Ectodermal cell (in vitro differentiated cells): ENCODE measurements at regions not wholly inside any gene's neighbourhood (a gene's known extent, or its start where the extent isn't known, plus 50 kb on each side); places are given as distances from the start of the nearest gene placed in this dataset.

Experiments used
- H3K27ac ChIP-seq: 2 replicates; pipeline ENCODE4 v1.7.0; 2013; ENCODE audit warnings: mild to moderate bottlenecking, low read depth, low read length; ENCODE audit not compliant: insufficient read depth, poor library complexity, severe bottlenecking
- H3K27me3 ChIP-seq: 2 replicates; pipeline ENCODE4 v1.7.0; 2013; ENCODE audit warnings: mild to moderate bottlenecking, low read length; ENCODE audit not compliant: insufficient read depth, control insufficient read depth, poor library complexity, severe bottlenecking
- H3K36me3 ChIP-seq: one replicate; pipeline ENCODE4 v1.7.0; 2013; ENCODE audit warnings: low read length; ENCODE audit not compliant: control insufficient read depth, insufficient read depth
- H3K4me1 ChIP-seq: one replicate; pipeline ENCODE4 v1.7.0; 2013; ENCODE audit warnings: low read length; ENCODE audit not compliant: control insufficient read depth, insufficient read depth
- H3K4me3 ChIP-seq: 2 replicates; pipeline ENCODE4 v1.7.0; 2013; ENCODE audit warnings: low read depth, low read length, control low read depth; ENCODE audit not compliant: insufficient read depth
- H3K9me3 ChIP-seq: 2 replicates; pipeline ENCODE4 v1.7.0; 2013; ENCODE audit warnings: mild to moderate bottlenecking, low read length, moderate library complexity; ENCODE audit not compliant: control insufficient read depth
- WGBS, 2 experiments: methylation state at CpG; one replicate each; pipeline ENCODE4 v1.1.7; 2013; ENCODE audit warnings: missing lambda C conversion rate in 2 of 2; 5-methylcytosine and 5-hydroxymethylcytosine counted together

DNA sequence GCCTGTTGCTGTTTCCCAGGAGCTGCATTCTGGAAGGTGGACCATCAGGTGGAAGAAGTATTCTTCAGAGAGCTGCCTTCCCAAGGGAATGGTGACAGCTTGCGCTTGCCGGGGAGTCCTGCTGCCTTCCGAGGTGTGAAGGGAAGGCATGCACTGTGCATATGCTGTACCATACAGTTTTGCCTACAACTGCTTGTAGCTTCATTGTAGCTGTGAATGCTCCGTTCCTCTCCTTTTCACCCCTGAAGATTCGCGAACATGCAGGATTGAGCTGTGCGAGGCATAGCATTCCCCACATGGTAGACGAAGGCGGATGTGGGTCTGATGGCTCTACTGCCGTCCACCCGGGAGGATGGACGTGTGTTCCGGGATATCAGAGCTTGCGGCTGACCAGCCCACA is 243.2 kb upstream of the TSHZ3 start:
- WGBS, 2 experiments: 95 to 97% methylated on average over 14 of the region's 14 CpGs
- no peaks in the 10 kb centered on the region for H3K36me3 ChIP-seq

DNA sequence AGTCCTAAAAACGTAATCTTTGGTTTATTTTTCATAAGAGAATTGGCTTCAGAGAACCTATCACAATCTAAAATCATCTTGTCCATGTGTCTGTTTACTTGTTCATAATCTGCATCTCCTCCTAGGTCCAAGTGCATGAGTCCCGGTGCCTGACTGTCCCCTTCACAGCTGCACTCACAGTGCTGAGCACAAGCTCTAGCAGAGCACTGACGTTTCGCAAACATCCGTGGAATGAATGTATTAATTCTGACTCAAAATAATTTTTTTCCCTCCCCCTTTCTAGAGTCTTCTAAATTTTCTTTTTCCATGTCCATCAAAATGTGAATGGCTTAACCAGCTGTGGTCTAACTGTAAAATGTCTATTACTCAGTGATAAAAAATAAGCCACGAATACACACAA is 245.5 kb upstream of the TSHZ3 start:
- H3K9me3 ChIP-seq: no peaks in the 10 kb centered on the region
- no peak overlapping the region for H3K4me3 ChIP-seq
- H3K27me3 ChIP-seq: no peaks in the 10 kb centered on the region
- H3K4me1 ChIP-seq: no peaks in the 10 kb centered on the region
- WGBS, 2 experiments: 93 to 96% methylated on average over 6 of the region's 6 CpGs
- no peaks in the 10 kb centered on the region for H3K36me3 ChIP-seq
- H3K27ac ChIP-seq: no peak overlapping the region

More for the DNA sequence above, 243.2 kb upstream of the TSHZ3 start:
- no peaks in the 10 kb centered on the region for H3K27me3 ChIP-seq
- H3K9me3 ChIP-seq: no peaks in the 10 kb centered on the region
- H3K4me1 ChIP-seq: no peaks in the 10 kb centered on the region
- H3K27ac ChIP-seq: no peak overlapping the region
- H3K4me3 ChIP-seq: no peak overlapping the region

DNA sequence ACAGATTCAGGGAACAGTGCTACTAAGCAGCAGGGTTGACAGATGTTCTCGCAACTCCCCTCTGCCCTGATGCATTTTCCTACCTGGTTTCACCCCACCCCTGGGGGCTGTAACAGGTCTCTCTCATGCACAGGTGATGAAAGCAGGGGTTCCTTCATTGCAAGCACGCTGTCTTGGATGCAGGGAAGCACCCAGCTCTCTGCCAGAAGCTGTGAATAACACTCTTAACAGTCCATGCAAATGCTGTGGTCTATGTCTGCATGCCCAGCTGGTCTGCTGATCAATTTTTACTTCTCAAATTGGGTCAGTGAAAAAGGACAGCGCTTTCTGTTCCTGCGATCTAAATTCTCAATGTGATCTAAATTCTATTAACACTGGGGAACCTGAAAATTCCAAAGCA is 246.3 kb upstream of the TSHZ3 start:
- no peak overlapping the region for H3K27ac ChIP-seq
- no peak overlapping the region for H3K4me3 ChIP-seq
- H3K27me3 ChIP-seq: no peaks in the 10 kb centered on the region
- H3K36me3 ChIP-seq: no peaks in the 10 kb centered on the region
- H3K4me1 ChIP-seq: no peaks in the 10 kb centered on the region
- 93 to 96% methylated on average over 4 of the region's 4 CpGs for WGBS, 2 experiments
- no peaks in the 10 kb centered on the region for H3K9me3 ChIP-seq

DNA sequence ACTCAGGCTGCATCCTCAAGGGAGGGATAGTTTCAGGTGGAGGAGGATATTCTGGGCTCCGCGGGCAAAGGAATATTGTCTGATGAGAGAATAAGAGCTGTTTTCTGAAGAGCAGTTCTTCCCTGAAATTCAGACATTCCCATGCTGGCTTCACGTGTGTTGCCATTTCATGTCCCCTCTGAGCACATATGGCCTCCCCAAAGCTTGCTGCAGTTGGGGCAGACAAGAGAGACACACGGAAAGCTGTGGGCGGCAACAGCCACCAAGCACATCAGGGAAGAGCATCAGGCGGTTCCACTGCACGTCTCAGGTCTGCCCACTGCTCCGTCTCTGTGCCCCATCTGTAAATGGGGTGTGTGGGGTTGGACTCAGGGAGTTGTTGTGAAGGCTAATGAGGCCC is 247.5 kb upstream of the TSHZ3 start:
- Histone ChIP-seq H3K4me3 (no peak overlapping the region), H3K27ac (no peak overlapping the region), H3K27me3 (no peaks in the 10 kb centered on the region), H3K9me3 (no peaks in the 10 kb centered on the region), H3K4me1 (no peaks in the 10 kb centered on the region), H3K36me3 (no peaks in the 10 kb centered on the region)
- 91 to 95% methylated on average over 8 of the region's 8 CpGs for WGBS, 2 experiments

DNA sequence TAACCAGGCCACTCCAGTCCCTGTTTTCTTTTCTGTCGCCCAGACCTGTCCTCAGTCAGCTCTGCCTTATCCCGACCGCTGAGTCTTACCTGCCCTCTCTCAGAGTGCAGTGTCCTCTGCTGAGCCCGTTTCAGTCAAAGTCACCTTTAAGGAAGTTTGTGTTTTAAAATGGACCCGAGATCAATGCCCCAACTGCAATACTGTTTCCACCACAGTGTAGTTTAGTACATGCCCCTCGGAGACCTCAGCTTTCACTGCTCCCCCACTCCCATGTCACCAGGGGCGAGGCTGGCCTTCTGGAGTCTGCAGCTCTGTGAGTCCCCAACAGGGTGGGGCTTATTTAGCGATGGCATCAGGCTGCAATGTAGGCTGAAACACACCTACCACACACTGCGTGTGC is 248.4 kb upstream of the TSHZ3 start:
- H3K27me3 ChIP-seq: no peaks in the 10 kb centered on the region
- H3K4me1 ChIP-seq: no peaks in the 10 kb centered on the region
- H3K9me3 ChIP-seq: no peaks in the 10 kb centered on the region
- WGBS, 2 experiments: 91 to 94% methylated on average over 9 of the region's 9 CpGs
- no peak overlapping the region for H3K4me3 ChIP-seq
- no peak overlapping the region for H3K27ac ChIP-seq
- H3K36me3 ChIP-seq: no peaks in the 10 kb centered on the region

DNA sequence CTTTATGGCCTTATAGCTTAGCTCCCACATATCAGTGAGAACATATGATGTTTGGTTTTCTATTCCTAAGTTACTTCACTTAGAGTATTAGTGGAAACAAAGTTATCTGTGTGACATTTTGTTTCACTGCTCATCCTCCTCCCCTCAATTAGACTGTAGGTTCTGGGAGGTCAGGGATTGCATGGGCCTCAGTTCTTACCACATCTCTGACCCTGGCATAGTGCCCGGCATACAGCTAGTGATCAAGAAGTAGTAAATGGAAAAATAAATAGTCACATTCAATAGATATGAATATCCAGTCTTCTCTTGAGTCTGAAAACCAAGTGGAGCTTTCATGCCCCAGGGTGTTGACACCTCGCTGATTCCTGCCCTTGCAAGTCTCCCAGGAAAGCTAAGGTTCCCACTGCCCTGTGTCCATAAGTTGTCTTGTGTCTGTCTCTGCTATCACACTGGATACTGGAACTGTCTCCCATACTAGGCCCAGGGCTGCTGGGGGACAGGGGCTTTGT is 249.5 kb upstream of the TSHZ3 start:
- no peaks in the 10 kb centered on the region for H3K9me3 ChIP-seq
- H3K27ac ChIP-seq: no peak overlapping the region
- no peaks in the 10 kb centered on the region for H3K27me3 ChIP-seq
- H3K36me3 ChIP-seq: no peaks in the 10 kb centered on the region
- no peaks in the 10 kb centered on the region for H3K4me1 ChIP-seq
- no peak overlapping the region for H3K4me3 ChIP-seq
- WGBS, 2 experiments: 83 to 95% methylated on average over 2 of the region's 2 CpGs

DNA sequence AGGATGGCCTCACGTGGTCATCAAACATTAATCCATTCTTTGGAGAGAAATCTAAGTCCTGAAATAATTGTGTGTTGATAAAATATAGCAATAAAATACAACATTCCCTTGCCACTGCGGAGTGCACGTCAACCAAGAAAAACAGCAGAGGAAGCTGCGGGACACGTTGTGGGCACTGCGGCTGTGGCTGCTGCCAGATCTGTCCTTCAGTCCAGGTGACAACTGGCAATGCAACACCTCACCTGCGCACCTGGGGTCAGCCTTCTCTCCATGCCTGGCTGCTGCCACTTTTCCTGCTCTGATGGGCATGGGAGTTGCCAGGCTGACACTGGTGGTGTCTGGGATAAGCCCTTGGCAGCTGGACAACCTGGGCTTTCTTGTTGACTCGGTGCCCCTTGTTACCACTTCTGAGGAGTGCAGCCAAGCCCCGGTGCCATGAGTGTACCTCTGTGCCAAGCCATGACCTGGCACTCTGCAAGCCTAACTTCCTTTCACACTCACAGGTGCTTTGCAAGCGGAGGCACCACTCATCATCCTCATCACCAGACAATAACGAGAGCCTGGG is 251.6 kb upstream of the TSHZ3 start:
- H3K36me3 ChIP-seq: no peaks in the 10 kb centered on the region
- H3K27me3 ChIP-seq: no peaks in the 10 kb centered on the region
- 92 to 93% methylated on average over 11 of the region's 11 CpGs for WGBS, 2 experiments
- no peaks in the 10 kb centered on the region for H3K9me3 ChIP-seq
- H3K4me3 ChIP-seq: no peak overlapping the region
- H3K4me1 ChIP-seq: no peaks in the 10 kb centered on the region
- H3K27ac ChIP-seq: no peak overlapping the region

DNA sequence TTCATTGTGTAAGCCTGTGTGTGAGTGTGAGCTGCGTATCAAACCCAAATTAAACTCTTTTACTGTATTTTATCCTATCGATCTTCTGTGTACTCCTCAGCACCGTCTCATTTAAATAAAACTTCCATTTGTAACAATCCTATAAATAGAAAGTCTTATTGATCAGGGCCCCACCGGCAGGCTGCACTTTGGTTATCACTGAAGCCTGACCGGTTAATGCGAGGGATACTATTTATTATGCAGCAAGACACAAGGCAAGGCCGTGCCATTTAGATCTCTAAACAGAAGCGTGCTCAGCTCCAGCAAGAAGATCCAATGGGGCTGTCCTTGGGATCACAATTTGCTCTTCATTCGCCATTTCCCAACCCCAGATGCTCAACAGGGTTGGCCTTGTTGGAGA is 252.6 kb upstream of the TSHZ3 start:
- no peaks in the 10 kb centered on the region for H3K27me3 ChIP-seq
- 95 to 96% methylated on average over 8 to 9 of the region's 9 CpGs for WGBS, 2 experiments
- H3K27ac ChIP-seq: no peak overlapping the region
- H3K36me3 ChIP-seq: no peaks in the 10 kb centered on the region
- H3K9me3 ChIP-seq: no peaks in the 10 kb centered on the region
- no peak overlapping the region for H3K4me3 ChIP-seq
- H3K4me1 ChIP-seq: no peaks in the 10 kb centered on the region

DNA sequence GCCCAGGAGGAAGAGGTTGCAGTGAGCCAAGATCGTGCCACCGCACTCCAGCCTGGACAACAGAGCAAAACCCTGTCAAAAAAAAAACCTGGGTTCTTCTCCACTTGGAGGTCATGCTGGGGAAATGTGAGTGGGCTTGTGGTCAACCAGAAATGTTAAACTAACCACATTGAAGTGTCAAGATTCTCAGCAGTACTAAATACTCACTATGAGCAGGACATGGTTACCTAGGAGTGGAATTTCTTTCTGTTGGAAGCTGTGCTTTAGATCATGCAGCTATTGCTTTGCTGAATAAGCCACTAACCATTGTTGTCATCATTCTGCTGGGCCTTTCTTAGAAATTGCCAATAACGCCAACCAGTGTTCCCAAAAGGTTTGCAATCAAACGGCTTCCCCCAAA is 253.3 kb upstream of the TSHZ3 start:
- Histone ChIP-seq H3K27me3 (no peaks in the 10 kb centered on the region), H3K36me3 (no peaks in the 10 kb centered on the region), H3K4me1 (no peaks in the 10 kb centered on the region), H3K9me3 (no peaks in the 10 kb centered on the region), H3K27ac (no peak overlapping the region), H3K4me3 (no peak overlapping the region)
- 96 to 97% methylated on average over 4 of the region's 4 CpGs for WGBS, 2 experiments

DNA sequence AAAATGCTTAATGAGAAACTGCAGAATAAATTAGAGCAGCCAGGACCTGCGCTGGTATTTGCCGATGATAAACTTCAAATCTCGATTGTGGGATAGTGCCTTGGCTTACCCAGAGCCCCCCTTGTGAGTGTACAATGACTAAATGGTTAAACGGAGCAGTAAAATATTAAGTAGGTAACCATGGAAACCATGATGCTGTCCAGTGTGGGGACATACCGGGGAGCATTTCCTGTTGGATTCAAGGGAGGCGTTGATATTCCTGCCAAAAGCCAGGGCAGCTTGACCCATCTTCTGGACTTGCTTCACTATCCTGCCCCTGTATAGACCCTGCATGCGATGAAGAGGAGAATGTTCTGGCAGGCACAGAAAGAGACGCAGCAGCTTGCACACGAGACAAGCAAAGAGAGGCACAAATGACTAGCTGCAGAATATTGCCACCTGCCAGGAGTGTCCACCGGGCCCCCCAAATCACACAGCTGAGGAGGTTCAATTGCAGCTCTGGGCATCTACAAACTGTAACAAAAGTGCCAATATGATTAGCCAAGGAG is 255.3 kb upstream of the TSHZ3 start:
- Histone ChIP-seq H3K27ac (no peak overlapping the region), H3K4me3 (no peak overlapping the region), H3K9me3 (no peaks in the 10 kb centered on the region), H3K4me1 (no peaks in the 10 kb centered on the region), H3K36me3 (no peaks in the 10 kb centered on the region), H3K27me3 (no peaks in the 10 kb centered on the region)
- 93 to 94% methylated on average over 10 of the region's 10 CpGs for WGBS, 2 experiments
